HEK293T (cell line): ENCODE measurements at regions not wholly inside any gene's neighbourhood (a gene's known extent, or its start where the extent isn't known, plus 50 kb on each side); places are given as distances from the start of the nearest gene placed in this dataset.

Experiments used
- ELF4 ChIP-seq: fragments of 450-650 bp; IDR thresholded peaks from 2 replicates; pipeline ENCODE4 v1.6.1; 2017; ENCODE audit warnings: antibody characterized with exemption
- FOXA1 ChIP-seq: fragments of 450-650 bp; IDR thresholded peaks from 2 replicates; pipeline ENCODE4 v1.6.1; 2016; ENCODE audit warnings: mild to moderate bottlenecking
- NFRKB ChIP-seq: fragments of 450-650 bp; IDR thresholded peaks from 2 replicates; pipeline ENCODE4 v1.6.1; 2016; ENCODE audit warnings: mild to moderate bottlenecking, moderate library complexity
- SP1 ChIP-seq: fragments of 450-650 bp; IDR thresholded peaks from 2 replicates; pipeline ENCODE4 v1.6.1; 2017
- SUZ12 ChIP-seq: fragments of 450-650 bp; IDR thresholded peaks from 2 replicates; pipeline ENCODE4 v1.6.1; 2016; ENCODE audit warnings: mild to moderate bottlenecking

- TF ChIP-seq SP1, result no peak
- no peak for TF ChIP-seq SUZ12
- TF ChIP-seq NFRKB, result no peak
- no peak for TF ChIP-seq ELF4
- TF ChIP-seq FOXA1, result no peak
Observed at GRCh38 chr1:103230061-103230460, 121.7 kb upstream of the COL11A1 start.
